Coronary artery (tissue), 2 donors: ENCODE measurements at regions not wholly inside any gene's neighbourhood (a gene's known extent, or its start where the extent isn't known, plus 50 kb on each side); places are given as distances from the start of the nearest gene placed in this dataset.
"Not testable (repeated sequence)": the region's sequence is repeated elsewhere in the genome, so short reads cannot be mapped to it uniquely, and the experiment has no call there.

ENCODE experiments used
- DNase-seq: peaks from one replicate; pipeline ENCODE4 v3.0.0-alpha.2; 2017; ENCODE audit warnings: low spot score
- H3K27ac ChIP-seq, 2 donors: fragments of 200-600 bp; sonication (generic); one replicate each; pipeline ENCODE4 v1.5.1; 2016 to 2019
- H3K4me3 ChIP-seq: fragments of 200-600 bp; sonication (generic); 2 replicates; pipeline ENCODE4 v1.5.1; 2016; ENCODE audit warnings: mild to moderate bottlenecking, moderate library complexity
- TF ChIP-seq, protein P1 (sequence below): fragments of 200-600 bp; sonication (generic); IDR thresholded peaks from one replicate; pipeline ENCODE4 v1.5.1; 2019; ENCODE audit warnings: antibody characterized with exemption

GRCh38 chr4:42309361-42310260 is 87.7 kb upstream of the SHISA3 start:
- Histone ChIP-seq H3K27ac (no peak overlapping the region), H3K4me3 (no peak overlapping the region)
- TF ChIP-seq, protein P1, sequence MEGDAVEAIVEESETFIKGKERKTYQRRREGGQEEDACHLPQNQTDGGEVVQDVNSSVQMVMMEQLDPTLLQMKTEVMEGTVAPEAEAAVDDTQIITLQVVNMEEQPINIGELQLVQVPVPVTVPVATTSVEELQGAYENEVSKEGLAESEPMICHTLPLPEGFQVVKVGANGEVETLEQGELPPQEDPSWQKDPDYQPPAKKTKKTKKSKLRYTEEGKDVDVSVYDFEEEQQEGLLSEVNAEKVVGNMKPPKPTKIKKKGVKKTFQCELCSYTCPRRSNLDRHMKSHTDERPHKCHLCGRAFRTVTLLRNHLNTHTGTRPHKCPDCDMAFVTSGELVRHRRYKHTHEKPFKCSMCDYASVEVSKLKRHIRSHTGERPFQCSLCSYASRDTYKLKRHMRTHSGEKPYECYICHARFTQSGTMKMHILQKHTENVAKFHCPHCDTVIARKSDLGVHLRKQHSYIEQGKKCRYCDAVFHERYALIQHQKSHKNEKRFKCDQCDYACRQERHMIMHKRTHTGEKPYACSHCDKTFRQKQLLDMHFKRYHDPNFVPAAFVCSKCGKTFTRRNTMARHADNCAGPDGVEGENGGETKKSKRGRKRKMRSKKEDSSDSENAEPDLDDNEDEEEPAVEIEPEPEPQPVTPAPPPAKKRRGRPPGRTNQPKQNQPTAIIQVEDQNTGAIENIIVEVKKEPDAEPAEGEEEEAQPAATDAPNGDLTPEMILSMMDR = no peak
- no peak for DNase-seq

GRCh38 chr4:42310358-42310757 is 86.9 kb upstream of the SHISA3 start:
- no peak overlapping the region for H3K4me3 ChIP-seq
- TF ChIP-seq, protein P1 = no peak
- H3K27ac ChIP-seq = no peak overlapping the region
- DNase-seq = no peak

DNA sequence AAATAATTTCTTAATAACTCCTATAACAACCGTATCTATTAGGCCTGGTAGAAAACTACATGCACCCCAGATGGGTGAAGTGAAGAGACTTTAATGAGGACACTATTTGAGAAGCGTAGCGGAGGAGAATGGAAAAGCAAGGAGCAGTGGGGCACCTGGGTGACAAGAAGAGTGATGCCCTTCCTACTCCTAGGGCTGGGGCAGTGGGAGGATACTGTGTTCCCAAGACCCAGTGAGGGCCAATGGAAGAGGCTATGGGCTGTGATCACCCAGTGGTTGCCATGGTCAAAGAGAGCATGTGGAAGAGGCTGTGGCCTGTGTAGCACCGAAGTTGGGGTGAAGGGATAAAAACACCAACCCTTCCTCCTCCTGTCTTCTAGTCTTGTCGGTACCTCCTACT is 86.5 kb upstream of the SHISA3 start:
- no peak for DNase-seq
- TF ChIP-seq, protein P1 = no peak

GRCh38 chr4:42311591-42311990 is 85.7 kb upstream of the SHISA3 start:
- H3K27ac ChIP-seq = no peak overlapping the region
- DNase-seq = no peak
- H3K4me3 ChIP-seq = no peak overlapping the region
- TF ChIP-seq, protein P1 = no peak

More for the DNA sequence above, 86.5 kb upstream of the SHISA3 start:
- Histone ChIP-seq H3K4me3 (no peak overlapping the region), H3K27ac (no peak overlapping the region)

DNA sequence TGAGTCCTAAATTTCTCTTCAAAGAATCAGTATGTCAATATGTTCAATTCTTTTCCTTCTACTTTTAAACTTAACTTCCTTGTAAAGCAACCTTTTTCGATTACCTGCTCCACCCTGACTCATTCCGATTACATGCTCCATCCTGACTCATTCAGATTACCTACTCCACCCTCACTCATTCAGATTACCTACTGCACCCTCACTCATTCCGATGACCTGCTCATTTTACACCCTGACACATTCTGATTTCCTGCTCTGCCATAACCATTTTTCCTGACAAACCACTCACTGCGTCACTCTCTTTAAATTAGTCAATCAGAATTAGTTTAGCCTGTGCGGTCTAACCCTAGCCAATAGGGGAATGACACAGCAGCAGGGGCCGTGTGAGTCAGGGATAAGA is 83.9 kb upstream of the SHISA3 start:
- DNase-seq, H3K27ac ChIP-seq, H3K4me3 ChIP-seq: not testable (repeated sequence)

- Histone ChIP-seq H3K27ac (no peak overlapping the region), H3K4me3 (no peak overlapping the region)
- DNase-seq = no peak
- TF ChIP-seq, protein P1 = no peak
Observed at GRCh38 chr4:42313872-42314271, 83.4 kb upstream of the SHISA3 start.

DNA sequence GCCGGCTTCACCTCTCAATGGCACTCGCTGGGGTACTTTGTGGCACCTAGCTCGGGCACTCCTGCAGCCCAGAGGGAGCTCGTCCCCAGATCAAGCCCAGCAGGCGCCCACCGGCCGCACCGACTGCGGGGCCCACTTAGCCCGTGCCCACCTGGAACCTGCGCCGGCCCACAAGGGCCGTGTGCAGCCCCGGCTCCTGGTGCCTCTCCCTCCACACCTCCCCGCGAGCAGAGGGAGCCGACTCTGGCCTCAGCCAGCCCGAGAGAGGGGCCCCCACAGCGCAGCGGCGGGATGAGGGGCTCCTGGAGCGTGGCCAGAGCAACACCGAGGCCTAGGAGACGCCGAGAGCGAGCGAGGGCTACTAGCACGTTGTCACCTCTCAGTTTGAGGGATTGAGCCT is 82.1 kb upstream of the SHISA3 start:
- Histone ChIP-seq H3K27ac (no peak overlapping the region), H3K4me3 (no peak overlapping the region)
- TF ChIP-seq, protein P1 = no peak
- DNase-seq = no peak
